Astrocyte (in vitro differentiated cells and primary cell): ENCODE measurements at regions not wholly inside any gene's neighbourhood (a gene's known extent, or its start where the extent isn't known, plus 50 kb on each side); places are given as distances from the start of the nearest gene placed in this dataset.

Source experiments
- DNase-seq: peaks from one replicate; pipeline ENCODE4 v3.0.0-alpha.2; 2010; ENCODE audit warnings: low read depth
- FAIRE-seq: peaks from 2 replicates; lab custom pipeline; 2011; peaks lifted over from hg19 to GRCh38; lab: Jason Lieb, UNC
- H2AFZ ChIP-seq: 2 replicates; pipeline ENCODE4 v1.6.0; 2012; ENCODE audit warnings: low read depth, low read length, inconsistent platforms
- H3K27ac ChIP-seq: 2 replicates; pipeline ENCODE4 v1.5.1; 2011; ENCODE audit warnings: low read depth, low read length, inconsistent platforms
- H3K27me3 ChIP-seq: 2 replicates; pipeline ENCODE4 v1.6.0; 2011; ENCODE audit warnings: low read length, inconsistent platforms; ENCODE audit not compliant: insufficient read depth
- H3K36me3 ChIP-seq: 2 replicates; pipeline ENCODE4 v1.5.1; 2011; ENCODE audit warnings: low read length, inconsistent platforms; ENCODE audit not compliant: insufficient read depth
- H3K4me1 ChIP-seq: 2 replicates; pipeline ENCODE4 v1.5.1; 2011; ENCODE audit warnings: low read length, inconsistent platforms; ENCODE audit not compliant: insufficient read depth
- H3K4me2 ChIP-seq: 2 replicates; pipeline ENCODE4 v1.6.0; 2012; ENCODE audit warnings: low read length, inconsistent platforms
- H3K4me3 ChIP-seq: 2 replicates; pipeline ENCODE4 v1.5.1; 2011; ENCODE audit warnings: low read depth, mild to moderate bottlenecking, low read length, inconsistent platforms; ENCODE audit not compliant: insufficient read depth
- H3K79me2 ChIP-seq: 2 replicates; pipeline ENCODE4 v1.6.0; 2012; ENCODE audit warnings: mild to moderate bottlenecking, low read length, inconsistent platforms; ENCODE audit not compliant: insufficient read depth
- H3K9ac ChIP-seq: 2 replicates; pipeline ENCODE4 v1.6.0; 2012; ENCODE audit warnings: mild to moderate bottlenecking, low read length, inconsistent platforms
- H3K9me3 ChIP-seq: 2 replicates; pipeline ENCODE4 v1.5.1; 2012; ENCODE audit warnings: low read depth, mild to moderate bottlenecking, low read length, inconsistent platforms; ENCODE audit not compliant: insufficient read depth
- H4K20me1 ChIP-seq: 2 replicates; pipeline ENCODE4 v1.6.0; 2012; ENCODE audit warnings: low read length, inconsistent platforms; ENCODE audit not compliant: insufficient read depth
- H3K27ac Mint-ChIP-seq: one replicate; pipeline ENCODE4 v1.8.0; 2021; ENCODE audit warnings: mild to moderate bottlenecking, mixed read lengths; ENCODE audit not compliant: unreplicated experiment
- H3K27me3 Mint-ChIP-seq: one replicate; pipeline ENCODE4 v1.8.0; 2021; ENCODE audit warnings: low read depth, mixed read lengths; ENCODE audit not compliant: unreplicated experiment
- H3K36me3 Mint-ChIP-seq: one replicate; pipeline ENCODE4 v1.8.0; 2021; ENCODE audit warnings: low read depth, mixed read lengths; ENCODE audit not compliant: unreplicated experiment
- H3K4me1 Mint-ChIP-seq: one replicate; pipeline ENCODE4 v1.8.0; 2021; ENCODE audit warnings: low read depth, mixed read lengths; ENCODE audit not compliant: unreplicated experiment
- H3K4me3 Mint-ChIP-seq: one replicate; pipeline ENCODE4 v1.8.0; 2021; ENCODE audit warnings: mild to moderate bottlenecking, moderate library complexity, mixed read lengths; ENCODE audit not compliant: unreplicated experiment
- H3K9me3 Mint-ChIP-seq: one replicate; pipeline ENCODE4 v1.8.0; 2021; ENCODE audit warnings: mild to moderate bottlenecking, mixed read lengths; ENCODE audit not compliant: unreplicated experiment
- CTCF ChIP-seq: IDR thresholded peaks from 2 replicates; pipeline ENCODE4 v1.5.1; 2011; ENCODE audit warnings: low read depth, mild to moderate bottlenecking, inconsistent platforms, low read length, moderate library complexity; ENCODE audit not compliant: insufficient read depth
- EZH2 ChIP-seq: IDR thresholded peaks from 2 replicates; pipeline ENCODE4 v1.6.1; 2012; ENCODE audit warnings: mild to moderate bottlenecking, low read length, inconsistent platforms; ENCODE audit not compliant: insufficient read depth

DNA sequence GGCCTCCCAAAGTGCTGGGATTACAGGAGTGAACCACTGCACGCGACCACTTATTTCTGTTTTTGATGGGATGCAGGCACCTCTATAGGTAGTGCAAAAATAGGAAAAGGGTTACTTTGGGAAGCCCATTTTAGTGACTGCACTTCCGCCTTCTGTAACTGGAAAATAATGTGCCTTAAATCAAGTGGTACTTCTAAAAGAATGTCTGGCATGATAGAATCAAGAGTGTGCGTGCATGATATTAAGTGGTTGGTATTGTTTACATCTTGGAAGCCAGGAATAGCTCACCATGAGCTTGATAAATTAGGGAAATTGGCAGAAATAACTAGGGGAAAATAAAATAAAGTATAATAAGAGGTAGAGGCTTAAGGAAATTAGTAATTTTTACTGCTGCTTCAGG, 1067.0 kb downstream of the ADGRL2 start:
- DNase-seq (no peak), FAIRE-seq (no peak)
- H3K27me3 Mint-ChIP-seq = no peaks in the 10 kb centered on the region
- H3K27ac Mint-ChIP-seq = no peak overlapping the region
- no peaks in the 10 kb centered on the region for H3K9me3 Mint-ChIP-seq
- no peaks in the 10 kb centered on the region for H3K9me3 ChIP-seq
- TF ChIP-seq EZH2 = no peak
- H3K4me1 Mint-ChIP-seq = no peaks in the 10 kb centered on the region
- no peak overlapping the region for H3K27ac ChIP-seq
- no peak overlapping the region for H3K9ac ChIP-seq
- no peaks in the 10 kb centered on the region for H3K27me3 ChIP-seq
- H3K4me2 ChIP-seq = no peak overlapping the region
- H4K20me1 ChIP-seq = no peaks in the 10 kb centered on the region
- H3K79me2 ChIP-seq = no peaks in the 10 kb centered on the region
- H3K4me1 ChIP-seq = no peaks in the 10 kb centered on the region
- no peak overlapping the region for H3K4me3 Mint-ChIP-seq
- no peaks in the 10 kb centered on the region for H3K36me3 ChIP-seq
- no peaks in the 10 kb centered on the region for H3K36me3 Mint-ChIP-seq
- no peak overlapping the region for H2AFZ ChIP-seq
- H3K4me3 ChIP-seq = no peak overlapping the region

DNA sequence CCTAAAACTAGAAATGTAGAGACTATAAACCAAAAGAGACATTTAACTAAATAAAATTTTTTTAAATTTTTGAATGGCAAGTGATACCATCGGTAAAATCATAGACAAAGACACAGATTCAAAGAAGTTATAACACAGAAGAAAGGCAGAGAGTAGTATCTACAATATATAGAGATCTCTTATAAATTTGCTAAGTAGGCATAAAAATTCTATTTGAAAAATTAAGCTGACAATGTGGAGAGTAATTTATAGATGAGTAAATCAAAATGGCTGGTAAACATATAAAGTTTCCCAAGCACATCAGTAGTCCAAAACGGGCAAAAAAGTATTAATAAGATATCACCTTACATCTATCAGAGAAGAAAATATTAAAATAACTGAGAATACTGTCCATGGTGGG, 1061.0 kb downstream of the ADGRL2 start:
- Histone ChIP-seq H3K27ac (no peak overlapping the region), H3K4me1 (no peaks in the 10 kb centered on the region), H3K9ac (no peak overlapping the region), H3K27me3 (no peaks in the 10 kb centered on the region), H3K36me3 (no peaks in the 10 kb centered on the region), H3K9me3 (no peaks in the 10 kb centered on the region), H3K79me2 (no peaks in the 10 kb centered on the region), H3K4me2 (no peak overlapping the region), H3K4me3 (no peak overlapping the region), H2AFZ (no peak overlapping the region), H4K20me1 (no peaks in the 10 kb centered on the region)
- TF ChIP-seq CTCF (no peak), EZH2 (no peak)
- Mint-ChIP-seq H3K27me3 (no peaks in the 10 kb centered on the region), H3K27ac (no peak overlapping the region), H3K4me1 (peaks cover 2% of the 10 kb centered on the region), H3K9me3 (no peaks in the 10 kb centered on the region), H3K4me3 (no peak overlapping the region), H3K36me3 (no peaks in the 10 kb centered on the region)
- no peak for FAIRE-seq
- no peak for DNase-seq

DNA sequence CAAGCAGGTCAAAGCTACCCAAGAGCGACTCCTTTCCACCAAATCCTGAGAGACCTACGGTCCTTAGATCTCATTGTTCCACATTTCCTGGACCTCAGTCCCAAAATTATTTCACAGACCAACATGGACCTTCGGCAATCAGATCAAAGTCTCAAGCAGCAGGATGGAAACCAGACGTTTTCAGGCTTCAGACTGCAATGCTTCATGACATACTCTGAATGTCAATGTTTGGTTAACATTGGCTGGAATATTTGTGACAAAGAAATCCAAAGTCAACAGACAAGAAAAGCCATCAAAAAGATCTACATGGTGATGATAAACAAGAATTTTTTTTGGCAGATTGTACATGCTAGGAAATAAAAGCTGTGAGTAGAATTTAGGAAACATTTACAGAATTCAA, 1057.3 kb downstream of the ADGRL2 start:
- Histone ChIP-seq H3K79me2 (no peaks in the 10 kb centered on the region), H3K9me3 (no peaks in the 10 kb centered on the region), H3K4me1 (no peaks in the 10 kb centered on the region), H3K27ac (no peak overlapping the region), H2AFZ (no peak overlapping the region), H3K36me3 (no peaks in the 10 kb centered on the region), H3K27me3 (no peaks in the 10 kb centered on the region), H3K9ac (no peak overlapping the region), H3K4me2 (no peak overlapping the region), H4K20me1 (no peaks in the 10 kb centered on the region), H3K4me3 (no peak overlapping the region)
- no peak overlapping the region for H3K4me3 Mint-ChIP-seq
- H3K27ac Mint-ChIP-seq = no peak overlapping the region
- no peaks in the 10 kb centered on the region for H3K9me3 Mint-ChIP-seq
- no peaks in the 10 kb centered on the region for H3K36me3 Mint-ChIP-seq
- no peaks in the 10 kb centered on the region for H3K27me3 Mint-ChIP-seq
- no peak for FAIRE-seq
- DNase-seq = no peak
- H3K4me1 Mint-ChIP-seq = peaks cover 2% of the 10 kb centered on the region
- TF ChIP-seq CTCF (no peak), EZH2 (no peak)
